IPS-NIHi11 (cell line): ENCODE measurements at regions not wholly inside any gene's neighbourhood (a gene's known extent, or its start where the extent isn't known, plus 50 kb on each side); places are given as distances from the start of the nearest gene placed in this dataset.
"Not testable (repeated sequence)": the region's sequence is repeated elsewhere in the genome, so short reads cannot be mapped to it uniquely, and the experiment has no call there.

Source experiments
- DNase-seq: peaks from one replicate; pipeline ENCODE4 v3.0.0; 2012; ENCODE audit warnings: mixed read lengths, low spot score

- no peak for DNase-seq
These were observed 95.6 kb upstream of the ADRA1D start for GRCh38 chr20:4344670-4345069.

GRCh38 chr20:4342609-4343008 lies 93.5 kb upstream of the ADRA1D start:
- DNase-seq = no peak

GRCh38 chr20:4341804-4342485 lies 92.9 kb upstream of the ADRA1D start:
- DNase-seq = no peak

GRCh38 chr20:4335722-4336121 lies 86.6 kb upstream of the ADRA1D start:
- no peak for DNase-seq

- no peak for DNase-seq
These were observed 83.2 kb upstream of the ADRA1D start for GRCh38 chr20:4332121-4332860.

- DNase-seq = no peak
These were observed 80.9 kb upstream of the ADRA1D start for GRCh38 chr20:4330011-4330410.

- DNase-seq = no peak
These were observed 80.1 kb upstream of the ADRA1D start for GRCh38 chr20:4329232-4329631.

GRCh38 chr20:4328541-4328940 lies 79.5 kb upstream of the ADRA1D start:
- DNase-seq = no peak

- DNase-seq = no peak
These were observed 78.9 kb upstream of the ADRA1D start for GRCh38 chr20:4327956-4328355.

- DNase-seq = no peak
These were observed 77.3 kb upstream of the ADRA1D start for GRCh38 chr20:4326195-4327065.

- DNase-seq = no peak
These were observed 76.6 kb upstream of the ADRA1D start for GRCh38 chr20:4325548-4326187.

GRCh38 chr20:4324611-4325243 lies 75.6 kb upstream of the ADRA1D start:
- no peak for DNase-seq

GRCh38 chr20:4322499-4322898 lies 73.4 kb upstream of the ADRA1D start:
- DNase-seq = no peak

- no peak for DNase-seq
These were observed 71.2 kb upstream of the ADRA1D start for GRCh38 chr20:4320291-4320690.

- DNase-seq = no peak
These were observed 69.8 kb upstream of the ADRA1D start for GRCh38 chr20:4318891-4319290.

- DNase-seq = not testable (repeated sequence)
These were observed 61.5 kb upstream of the ADRA1D start for GRCh38 chr20:4310616-4311015.

GRCh38 chr20:4306206-4306605 lies 57.1 kb upstream of the ADRA1D start:
- no peak for DNase-seq

GRCh38 chr20:4305091-4305490 lies 56.0 kb upstream of the ADRA1D start:
- no peak for DNase-seq

GRCh38 chr20:4304601-4305000 lies 55.5 kb upstream of the ADRA1D start:
- no peak for DNase-seq

GRCh38 chr20:4303136-4303535 lies 54.0 kb upstream of the ADRA1D start:
- DNase-seq = no peak

- DNase-seq = no peak
These were observed 51.8 kb upstream of the ADRA1D start for GRCh38 chr20:4300921-4301320.

GRCh38 chr20:4300401-4300800 lies 51.3 kb upstream of the ADRA1D start:
- no peak for DNase-seq
